Activated T-cell treated with anti-CD3 and anti-CD28 coated beads, Interleukin-2, amount 50 U/mL, for 72 hours (primary cell): ENCODE measurements at regions not wholly inside any gene's neighbourhood (a gene's known extent, or its start where the extent isn't known, plus 50 kb on each side); places are given as distances from the start of the nearest gene placed in this dataset.
"Not testable (repeated sequence)": the region's sequence is repeated elsewhere in the genome, so short reads cannot be mapped to it uniquely, and the experiment has no call there.

Source experiments
- ATAC-seq, 2 donors: fragments of 150-1000 bp; cut with Tn5 transposase; replicated peaks in 1 of 2; 2 replicates each; pipeline ENCODE4 v1.10.0; 2021; ENCODE audit warnings: moderate library complexity in 2 of 2, mild to moderate bottlenecking in 1 of 2
- DNase-seq, 2 donors: peaks; one replicate each; pipeline ENCODE4 v3.0.0; 2021 to 2022; ENCODE audit warnings: mixed read lengths in 1 of 2
- H3K27ac Mint-ChIP-seq: one replicate; pipeline ENCODE4 v1.8.0; 2022; ENCODE audit warnings: mild to moderate bottlenecking, moderate library complexity, mixed read lengths
- H3K27me3 Mint-ChIP-seq: one replicate; pipeline ENCODE4 v1.8.0; 2022; ENCODE audit warnings: low read depth, mixed read lengths
- H3K36me3 Mint-ChIP-seq, 2 donors: one replicate each; pipeline ENCODE4 v1.8.0; 2022; ENCODE audit warnings: mixed read lengths in 2 of 2, mild to moderate bottlenecking in 1 of 2; ENCODE audit not compliant: insufficient read depth in 2 of 2
- H3K4me1 Mint-ChIP-seq: one replicate; pipeline ENCODE4 v1.8.0; 2022; ENCODE audit warnings: low read depth, mixed read lengths
- H3K4me3 Mint-ChIP-seq, 2 donors: one replicate each; pipeline ENCODE4 v1.8.0; 2022; ENCODE audit warnings: mild to moderate bottlenecking in 2 of 2, mixed read lengths in 2 of 2, moderate library complexity in 2 of 2
- H3K9me3 Mint-ChIP-seq, 2 donors: one replicate each; pipeline ENCODE4 v1.8.0; 2022; ENCODE audit warnings: mixed read lengths in 2 of 2

- Mint-ChIP-seq H3K9me3 (peaks cover 1 to 2% of the 10 kb centered on the region in 2 donors), H3K27me3 (no peaks in the 10 kb centered on the region), H3K4me3 (no peak overlapping the region), H3K36me3 (no peaks in the 10 kb centered on the region), H3K4me1 (no peaks in the 10 kb centered on the region), H3K27ac (no peak overlapping the region)
- ATAC-seq (no peak), DNase-seq (no peak)
Measured at GRCh38 chr2:192953116-192953515, 758.4 kb upstream of the TMEFF2 start.

DNA sequence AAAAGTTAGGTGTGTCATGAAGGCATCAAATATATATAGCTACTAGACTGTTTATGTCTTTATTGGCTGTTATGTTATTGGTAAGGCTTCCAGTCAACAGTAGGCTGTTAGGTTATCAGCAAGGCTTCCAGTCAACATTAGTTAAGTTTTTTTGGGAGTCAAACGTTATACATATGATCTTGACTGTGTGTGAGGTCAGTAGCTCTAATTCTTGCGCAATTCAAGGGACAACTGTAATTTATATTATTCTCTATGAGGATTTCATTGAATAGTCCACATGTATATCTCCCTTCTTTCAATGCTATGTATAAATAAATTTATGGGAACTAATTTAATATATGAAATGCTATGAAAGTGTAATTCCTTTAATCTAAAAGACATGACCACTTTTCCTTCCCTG is 757.5 kb upstream of the TMEFF2 start:
- H3K4me3 Mint-ChIP-seq, result no peak overlapping the region
- DNase-seq, result no peak
- ATAC-seq, result no peak
- H3K27ac Mint-ChIP-seq, result no peak overlapping the region
- H3K9me3 Mint-ChIP-seq, result peaks cover 0 to 2% of the 10 kb centered on the region in 2 donors
- no peaks in the 10 kb centered on the region for H3K36me3 Mint-ChIP-seq
- H3K27me3 Mint-ChIP-seq, result no peaks in the 10 kb centered on the region
- no peaks in the 10 kb centered on the region for H3K4me1 Mint-ChIP-seq

DNA sequence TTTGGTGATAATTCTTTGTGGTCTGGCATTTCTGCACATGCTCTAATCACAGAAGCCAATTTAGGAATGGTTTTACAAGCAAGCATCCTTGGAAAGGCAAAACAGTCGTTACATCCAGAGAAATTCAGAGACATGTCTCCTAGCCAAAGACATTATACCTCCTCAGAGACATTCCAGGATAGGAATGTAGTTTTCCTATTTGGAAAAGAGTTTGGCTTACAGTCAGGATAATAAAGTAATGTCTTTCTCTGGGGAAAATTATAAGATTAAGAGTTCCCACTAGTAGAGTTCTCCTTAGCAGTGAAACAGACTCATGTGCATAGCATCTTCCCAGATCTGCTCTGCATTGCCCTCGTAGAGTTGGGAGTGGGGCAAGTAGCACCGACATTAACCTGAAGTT is 753.6 kb upstream of the TMEFF2 start:
- no peak overlapping the region for H3K27ac Mint-ChIP-seq
- H3K9me3 Mint-ChIP-seq, result no peaks in the 10 kb centered on the region
- H3K4me1 Mint-ChIP-seq, result no peaks in the 10 kb centered on the region
- no peak overlapping the region for H3K4me3 Mint-ChIP-seq
- no peaks in the 10 kb centered on the region for H3K36me3 Mint-ChIP-seq
- ATAC-seq, result no peak
- DNase-seq, result no peak
- no peaks in the 10 kb centered on the region for H3K27me3 Mint-ChIP-seq

- ATAC-seq (no peak), DNase-seq (no peak)
- peaks cover 2% of the 10 kb centered on the region in 2 donors for H3K9me3 Mint-ChIP-seq
- no peaks in the 10 kb centered on the region for H3K36me3 Mint-ChIP-seq
- H3K27ac Mint-ChIP-seq, result no peak overlapping the region
- no peaks in the 10 kb centered on the region for H3K27me3 Mint-ChIP-seq
- no peaks in the 10 kb centered on the region for H3K4me1 Mint-ChIP-seq
- no peak overlapping the region for H3K4me3 Mint-ChIP-seq
Measured at GRCh38 chr2:192947352-192947751, 752.6 kb upstream of the TMEFF2 start.

DNA sequence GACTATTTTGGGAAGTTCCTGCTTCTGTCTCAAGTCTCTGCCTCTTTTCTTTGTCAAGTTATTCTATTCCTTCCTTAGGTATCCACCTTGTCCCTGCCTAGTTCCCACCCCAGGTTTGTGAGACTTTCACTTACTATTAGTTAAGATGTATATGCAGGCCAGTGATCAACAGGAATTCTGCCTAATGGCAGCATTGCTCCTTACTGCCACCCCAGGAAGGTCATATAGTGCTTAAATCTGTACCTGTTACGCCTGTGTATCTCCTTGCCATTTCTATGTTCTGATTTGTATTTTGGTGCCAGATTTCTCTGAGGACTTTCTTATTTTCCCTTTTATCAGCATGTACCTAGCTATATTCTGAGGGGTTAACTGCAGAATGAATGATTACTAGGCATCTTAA is 746.0 kb upstream of the TMEFF2 start:
- peaks cover 4 to 9% of the 10 kb centered on the region in 2 donors for H3K9me3 Mint-ChIP-seq
- no peaks in the 10 kb centered on the region for H3K27me3 Mint-ChIP-seq
- ATAC-seq, result no peak
- peaks cover 0 to 2% of the 10 kb centered on the region in 2 donors for H3K36me3 Mint-ChIP-seq
- no peak overlapping the region for H3K27ac Mint-ChIP-seq
- H3K4me1 Mint-ChIP-seq, result no peaks in the 10 kb centered on the region
- H3K4me3 Mint-ChIP-seq, result no peak overlapping the region
- DNase-seq, result no peak

GRCh38 chr2:192932376-192932775 is 737.6 kb upstream of the TMEFF2 start:
- Mint-ChIP-seq H3K4me1 (no peaks in the 10 kb centered on the region), H3K27ac (no peak overlapping the region), H3K36me3 (no peaks in the 10 kb centered on the region), H3K27me3 (no peaks in the 10 kb centered on the region), H3K4me3 (no peak overlapping the region), H3K9me3 (peaks cover 0 to 14% of the 10 kb centered on the region in 2 donors)
- ATAC-seq (no peak), DNase-seq (no peak)

- not testable (repeated sequence) for H3K4me1 Mint-ChIP-seq, H3K4me3 Mint-ChIP-seq, H3K27me3 Mint-ChIP-seq, H3K9me3 Mint-ChIP-seq, ATAC-seq, H3K27ac Mint-ChIP-seq, DNase-seq, H3K36me3 Mint-ChIP-seq
Measured at GRCh38 chr2:192921631-192922030, 726.9 kb upstream of the TMEFF2 start.

DNA sequence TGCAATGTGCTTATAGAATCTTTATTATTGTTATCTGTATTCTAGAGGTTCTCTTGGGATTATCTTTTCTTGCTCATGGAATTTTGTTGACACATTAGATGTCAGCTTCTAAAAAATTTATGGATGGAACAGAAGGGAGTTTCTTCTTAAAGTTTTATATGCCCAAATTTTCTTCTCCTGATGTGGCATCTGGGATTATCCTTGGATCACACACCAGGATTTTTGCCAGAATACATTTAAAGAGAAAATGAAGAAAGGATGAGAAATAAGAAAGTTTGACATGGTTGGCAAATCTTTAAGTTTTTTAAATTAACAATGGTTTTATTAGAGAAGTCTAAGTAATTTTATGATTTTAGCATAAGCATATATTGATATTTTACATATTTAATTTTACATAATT is 706.7 kb upstream of the TMEFF2 start:
- H3K4me3 Mint-ChIP-seq, result no peak overlapping the region
- no peaks in the 10 kb centered on the region for H3K4me1 Mint-ChIP-seq
- no peaks in the 10 kb centered on the region for H3K27me3 Mint-ChIP-seq
- H3K36me3 Mint-ChIP-seq, result no peaks in the 10 kb centered on the region
- H3K9me3 Mint-ChIP-seq, result peaks cover 0 to 3% of the 10 kb centered on the region in 2 donors
- no peak for ATAC-seq
- H3K27ac Mint-ChIP-seq, result no peak overlapping the region
- DNase-seq, result no peak

DNA sequence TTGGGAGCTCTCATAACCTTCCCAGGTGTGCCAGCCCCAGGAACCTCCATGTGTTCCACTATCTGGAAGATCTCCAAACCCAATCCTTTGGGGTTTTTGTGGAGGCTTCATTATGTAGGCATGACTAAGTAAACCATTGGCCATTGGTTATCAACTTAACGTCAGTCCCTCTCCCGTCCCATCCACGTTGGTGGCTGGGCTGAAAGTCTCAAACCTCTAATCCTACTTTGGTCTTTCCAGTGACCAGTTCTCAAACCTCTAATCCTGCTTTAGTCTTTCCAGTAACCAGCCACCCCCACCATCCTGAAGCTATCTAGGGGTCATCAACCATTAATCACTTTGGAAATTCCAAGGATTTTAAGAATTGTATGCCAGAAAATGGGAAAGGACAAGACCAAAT is 704.7 kb upstream of the TMEFF2 start:
- no peaks in the 10 kb centered on the region for H3K27me3 Mint-ChIP-seq
- ATAC-seq (no peak), DNase-seq (no peak)
- H3K4me1 Mint-ChIP-seq, result no peaks in the 10 kb centered on the region
- no peak overlapping the region for H3K4me3 Mint-ChIP-seq
- H3K27ac Mint-ChIP-seq, result no peak overlapping the region
- H3K36me3 Mint-ChIP-seq, result no peaks in the 10 kb centered on the region
- no peaks in the 10 kb centered on the region for H3K9me3 Mint-ChIP-seq

- not testable (repeated sequence) for DNase-seq, H3K27ac Mint-ChIP-seq, ATAC-seq, H3K9me3 Mint-ChIP-seq, H3K27me3 Mint-ChIP-seq, H3K4me3 Mint-ChIP-seq, H3K4me1 Mint-ChIP-seq, H3K36me3 Mint-ChIP-seq
Measured at GRCh38 chr2:192893976-192894375, 699.2 kb upstream of the TMEFF2 start.

GRCh38 chr2:192888109-192888508 is 693.4 kb upstream of the TMEFF2 start:
- H3K4me1 Mint-ChIP-seq, result no peaks in the 10 kb centered on the region
- ATAC-seq, result no peak
- no peaks in the 10 kb centered on the region for H3K27me3 Mint-ChIP-seq
- H3K27ac Mint-ChIP-seq, result no peak overlapping the region
- DNase-seq, result no peak
- H3K9me3 Mint-ChIP-seq, result peaks cover 2% of the 10 kb centered on the region in 2 donors
- H3K4me3 Mint-ChIP-seq, result no peak overlapping the region
- no peaks in the 10 kb centered on the region for H3K36me3 Mint-ChIP-seq

- H3K9me3 Mint-ChIP-seq, result peaks cover 2% of the 10 kb centered on the region in 2 donors
- no peak overlapping the region for H3K27ac Mint-ChIP-seq
- no peak for DNase-seq
- H3K36me3 Mint-ChIP-seq, result no peaks in the 10 kb centered on the region
- ATAC-seq, result no peak
- H3K4me3 Mint-ChIP-seq, result no peak overlapping the region
- no peaks in the 10 kb centered on the region for H3K27me3 Mint-ChIP-seq
- H3K4me1 Mint-ChIP-seq, result no peaks in the 10 kb centered on the region
Measured at GRCh38 chr2:192887337-192887736, 692.6 kb upstream of the TMEFF2 start.

DNA sequence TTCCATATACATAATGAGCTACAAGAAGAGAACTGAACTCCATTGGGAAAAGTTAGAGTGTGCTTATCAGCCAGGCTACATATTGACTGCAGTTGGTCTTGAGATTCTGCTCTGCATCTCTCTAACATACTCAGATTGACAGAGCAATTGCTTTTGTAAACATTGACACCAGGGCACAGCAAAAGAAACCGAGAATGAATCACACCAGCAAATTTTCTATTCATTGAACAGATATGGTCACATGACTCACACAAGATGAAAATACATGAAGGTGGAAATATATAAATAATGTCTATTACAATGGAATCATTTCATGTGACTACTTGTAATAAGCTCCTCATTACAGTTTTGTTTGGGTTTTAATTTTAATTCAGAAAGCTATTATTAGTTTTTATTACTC is 691.9 kb upstream of the TMEFF2 start:
- Mint-ChIP-seq H3K9me3 (peaks cover 2% of the 10 kb centered on the region in 2 donors), H3K4me3 (no peak overlapping the region), H3K27ac (no peak overlapping the region), H3K4me1 (no peaks in the 10 kb centered on the region), H3K27me3 (no peaks in the 10 kb centered on the region), H3K36me3 (no peaks in the 10 kb centered on the region)
- no peak for DNase-seq
- ATAC-seq, result no peak

DNA sequence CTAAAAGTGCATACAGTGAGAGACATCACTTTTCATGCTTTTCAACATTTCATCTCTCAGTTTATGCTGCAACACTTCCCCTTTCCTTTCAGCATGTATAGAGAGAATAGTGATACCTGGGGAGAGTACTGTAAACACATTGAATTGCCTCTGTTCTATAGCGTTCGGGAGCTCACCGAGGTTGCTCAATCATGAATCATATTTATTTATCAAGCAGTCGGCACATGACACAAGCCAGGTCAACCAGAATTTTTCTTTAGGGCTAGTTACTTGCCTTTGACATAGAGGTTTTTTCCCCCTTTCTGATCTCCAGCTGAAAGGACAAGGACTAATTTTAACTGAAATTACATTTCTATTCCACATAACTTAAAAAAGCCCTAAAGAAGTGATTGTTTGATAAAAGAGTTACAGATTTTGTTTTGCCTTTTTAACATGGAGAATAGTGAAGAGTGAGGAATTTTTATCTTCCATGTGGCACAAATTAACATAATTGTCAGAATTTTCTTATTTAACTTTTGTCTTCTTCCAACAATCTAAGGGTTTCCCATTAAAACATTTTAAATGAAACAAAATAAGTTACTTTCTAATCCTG is 690.9 kb upstream of the TMEFF2 start:
- no peaks in the 10 kb centered on the region for H3K27me3 Mint-ChIP-seq
- ATAC-seq, result no peak
- no peak overlapping the region for H3K4me3 Mint-ChIP-seq
- H3K36me3 Mint-ChIP-seq, result no peaks in the 10 kb centered on the region
- DNase-seq, result no peak
- H3K27ac Mint-ChIP-seq, result no peak overlapping the region
- no peaks in the 10 kb centered on the region for H3K4me1 Mint-ChIP-seq
- H3K9me3 Mint-ChIP-seq, result peaks cover 2% of the 10 kb centered on the region in 2 donors
